ENCODE measurements at regions not wholly inside any gene's neighbourhood (a gene's known extent, or its start where the extent isn't known, plus 50 kb on each side); places are given as distances from the start of the nearest gene placed in this dataset.
"Not testable (repeated sequence)": the region's sequence is repeated elsewhere in the genome, so short reads cannot be mapped to it uniquely, and the experiment has no call there.

GRCh38 chr13:61575973-61576372, 160.3 kb upstream of the PCDH20 start:
- DNase-seq (ENCODE audit: extremely low read depth, low read depth) = no peak
- TF ChIP-seq CTCF (IDR thresholded peaks at IDR 0.05; ENCODE audit: low read depth, low read length) = no peak

GRCh38 chr13:61563645-61564044, 148.0 kb upstream of the PCDH20 start:
- DNase-seq (ENCODE audit: extremely low read depth, low read depth) = no peak
- no peak for TF ChIP-seq CTCF (IDR thresholded peaks at IDR 0.05; ENCODE audit: low read depth, low read length)

- no peak for TF ChIP-seq CTCF (IDR thresholded peaks at IDR 0.05; ENCODE audit: low read depth, low read length)
- DNase-seq (ENCODE audit: extremely low read depth, low read depth) = no peak
These were observed 131.3 kb upstream of the PCDH20 start for GRCh38 chr13:61546911-61547310.

GRCh38 chr13:61546413-61546812, 130.8 kb upstream of the PCDH20 start:
- no peak for TF ChIP-seq CTCF (IDR thresholded peaks at IDR 0.05; ENCODE audit: low read depth, low read length)
- no peak for DNase-seq (ENCODE audit: extremely low read depth, low read depth)

- no peak for TF ChIP-seq CTCF (IDR thresholded peaks at IDR 0.05; ENCODE audit: low read depth, low read length)
- DNase-seq (ENCODE audit: extremely low read depth, low read depth) = no peak
These were observed 120.8 kb upstream of the PCDH20 start for GRCh38 chr13:61536433-61536832.

- no peak for TF ChIP-seq CTCF (IDR thresholded peaks at IDR 0.05; ENCODE audit: low read depth, low read length)
- no peak for DNase-seq (ENCODE audit: extremely low read depth, low read depth)
These were observed 115.9 kb upstream of the PCDH20 start for GRCh38 chr13:61531383-61532065.

GRCh38 chr13:61519214-61519613, 103.6 kb upstream of the PCDH20 start:
- DNase-seq (ENCODE audit: extremely low read depth, low read depth) = not testable (repeated sequence)

GRCh38 chr13:61508936-61509335, 93.3 kb upstream of the PCDH20 start:
- no peak for DNase-seq (ENCODE audit: extremely low read depth, low read depth)
- TF ChIP-seq CTCF (IDR thresholded peaks at IDR 0.05; ENCODE audit: low read depth, low read length) = no peak

Measured in AG09319 (cell line).